HCT116 (cell line): ENCODE measurements at regions not wholly inside any gene's neighbourhood (a gene's known extent, or its start where the extent isn't known, plus 50 kb on each side); places are given as distances from the start of the nearest gene placed in this dataset.

ENCODE experiments used
- ATAC-seq: fragments of 200-7000 bp; cut with Tn5 transposase; 2 replicates; pipeline ENCODE4 v1.9.1; 2020; ENCODE audit warnings: mild to moderate bottlenecking, moderate library complexity
- BruUV-seq: library from RNA; stranded (reverse); fragments of 400-500 nt; replicated peaks from 2 replicates; lab custom pipeline; 2021; lab: Mats Ljungman, UMichigan
- CTCF ChIA-PET: fragments of 300-600 bp; sonication (Branson Sonifier 250); formaldehyde crosslinking; loops from one replicate; lab custom pipeline; 2021; ENCODE audit warnings: antibody characterized with exemption; lab: Charles Lee
- POLR2A ChIA-PET: fragments of 300-600, 350-600 bp; sonication (Branson Sonifier 250); formaldehyde crosslinking; loops from one replicate; lab custom pipeline; 2021; ENCODE audit warnings: antibody characterized with exemption; lab: Charles Lee
- RAD21 ChIA-PET, 2 experiments: fragments of 300-600 bp; sonication (Branson Sonifier 250); formaldehyde crosslinking; loops; one replicate each; lab custom pipeline; 2023; ENCODE audit warnings: low total read pairs in 2 of 2; ENCODE audit not compliant: uncharacterized antibody in 2 of 2, unreplicated experiment in 2 of 2, low non-redundant PET in 1 of 2; lab: Charles Lee
- DNase-seq: peaks from one replicate; pipeline ENCODE4 v3.0.0-alpha.2; 2010; ENCODE audit warnings: low read depth, low spot score
- H2AFZ ChIP-seq: fragments of 200-600 bp; shearing (Covaris generic), sonication (generic); 2 replicates; pipeline ENCODE4 v1.6.1; 2017; ENCODE audit warnings: low read depth, mixed run types, mixed read lengths, antibody characterized with exemption, low read length; ENCODE audit not compliant: poor library complexity, severe bottlenecking
- H3K27ac ChIP-seq: 2 replicates; pipeline ENCODE4 v1.5.1; 2012; ENCODE audit warnings: low read depth, low read length
- H3K27me3 ChIP-seq: fragments of 200-600 bp; sonication (generic); 2 replicates; pipeline ENCODE4 v1.6.1; 2016; ENCODE audit warnings: mixed run types, low read length, mixed read lengths; ENCODE audit not compliant: insufficient read depth
- H3K36me3 ChIP-seq, 2 experiments: fragments of 200-500 bp in 1 of 2; fragments of 200-600 bp in 1 of 2; sonication (Bioruptor generic) in 1 of 2; sonication (generic) in 1 of 2; 2 replicates each; pipeline versions ENCODE4 v1.5.1 to v1.6.1; 2014 to 2016; ENCODE audit warnings: low read length in 2 of 2, inconsistent platforms in 1 of 2, mixed read lengths in 1 of 2, mixed run types in 1 of 2; ENCODE audit not compliant: insufficient read depth in 2 of 2, control insufficient read depth in 1 of 2
- H3K4me1 ChIP-seq, 2 experiments: fragments of 200-600 bp in 1 of 2; sonication (generic) in 1 of 2; 2 replicates each; pipeline versions ENCODE4 v1.5.1 to v1.6.1; 2012 to 2017; ENCODE audit warnings: low read length in 2 of 2, inconsistent platforms in 1 of 2, mild to moderate bottlenecking in 1 of 2, mixed read lengths in 1 of 2, mixed run types in 1 of 2, moderate library complexity in 1 of 2; ENCODE audit not compliant: insufficient read depth in 2 of 2, control insufficient read depth in 1 of 2
- H3K4me2 ChIP-seq: fragments of 200-600 bp; sonication (generic); 2 replicates; pipeline ENCODE4 v1.6.1; 2017; ENCODE audit warnings: mixed run types, low read length, mixed read lengths
- H3K4me3 ChIP-seq, 2 experiments: fragments of 200-600 bp in 1 of 2; sonication (generic) in 1 of 2; replicated peaks in 1 of 2; 2 replicates each; pipeline ENCODE4 v1.5.1; 2011 to 2016; ENCODE audit warnings: low read length in 2 of 2, control low read depth in 1 of 2, low read depth in 1 of 2, mild to moderate bottlenecking in 1 of 2, mixed read lengths in 1 of 2, mixed run types in 1 of 2
- H3K79me2 ChIP-seq: fragments of 200-600 bp; sonication (generic); 2 replicates; pipeline ENCODE4 v1.6.1; 2017; ENCODE audit warnings: mild to moderate bottlenecking, mixed run types, low read length, moderate library complexity, mixed read lengths; ENCODE audit not compliant: insufficient read depth
- H3K9ac ChIP-seq: fragments of 200-600 bp; sonication (generic); 2 replicates; pipeline ENCODE4 v1.6.1; 2016; ENCODE audit warnings: low read length, mixed read lengths
- H3K9me2 ChIP-seq: fragments of 200-600 bp; sonication (generic), shearing (Covaris generic); 2 replicates; pipeline ENCODE4 v1.6.1; 2017; ENCODE audit warnings: mixed run types, mild to moderate bottlenecking, moderate library complexity; ENCODE audit not compliant: insufficient read depth
- H3K9me3 ChIP-seq, 2 experiments: fragments of 200-500 bp in 1 of 2; fragments of 200-600 bp in 1 of 2; sonication (Bioruptor generic) in 1 of 2; sonication (generic) in 1 of 2; 2 replicates each; pipeline ENCODE4 v1.6.1; 2014 to 2017; ENCODE audit warnings: low read length in 2 of 2, mixed read lengths in 2 of 2, inconsistent platforms in 1 of 2, low read depth in 1 of 2, mild to moderate bottlenecking in 1 of 2, mixed run types in 1 of 2, moderate library complexity in 1 of 2; ENCODE audit not compliant: control insufficient read depth in 1 of 2, insufficient read depth in 1 of 2
- H4K20me1 ChIP-seq: fragments of 200-600 bp; sonication (generic), shearing (Covaris generic); 2 replicates; pipeline ENCODE4 v1.6.1; 2017; ENCODE audit warnings: mixed run types, mild to moderate bottlenecking, moderate library complexity; ENCODE audit not compliant: insufficient read depth
- CBX3 ChIP-seq: IDR thresholded peaks from 2 replicates; pipeline ENCODE4 v1.6.1; 2012; ENCODE audit warnings: low read depth
- ELF1 ChIP-seq: IDR thresholded peaks from 2 replicates; pipeline ENCODE4 v1.6.1; 2012; ENCODE audit warnings: low read depth, borderline replicate concordance
- EZH2 ChIP-seq: fragments of 200-600 bp; sonication (generic); IDR thresholded peaks from 2 replicates; pipeline ENCODE4 v1.6.1; 2017; ENCODE audit warnings: antibody characterized with exemption, mixed run types
- FOSL1 ChIP-seq: IDR thresholded peaks from 2 replicates; pipeline ENCODE4 v1.6.1; 2012; ENCODE audit warnings: low read depth
- JUND ChIP-seq: IDR thresholded peaks from 2 replicates; pipeline ENCODE4 v1.6.1; 2012
- MAX ChIP-seq: IDR thresholded peaks from 2 replicates; pipeline ENCODE4 v1.6.1; 2012
- POLR2A ChIP-seq: IDR thresholded peaks from 2 replicates; pipeline ENCODE4 v1.7.0; 2011; ENCODE audit warnings: borderline replicate concordance; ENCODE audit not compliant: insufficient read depth, insufficient read length; ENCODE audit errors: extremely low read depth
- POLR2AphosphoS5 ChIP-seq: IDR thresholded peaks from 2 replicates; pipeline ENCODE4 v1.6.1; 2011; ENCODE audit warnings: mild to moderate bottlenecking, low read depth, low read length, moderate library complexity
- RAD21 ChIP-seq: IDR thresholded peaks from 2 replicates; pipeline ENCODE4 v1.6.1; 2012; ENCODE audit warnings: low read depth, mild to moderate bottlenecking
- SIN3A ChIP-seq: IDR thresholded peaks from 2 replicates; pipeline ENCODE4 v1.6.1; 2012; ENCODE audit warnings: low read depth
- SP1 ChIP-seq: IDR thresholded peaks from 2 replicates; pipeline ENCODE4 v1.6.1; 2012; ENCODE audit warnings: low read depth
- ZFX ChIP-seq: fragments of 450-650 bp; IDR thresholded peaks from 2 replicates; pipeline ENCODE4 v1.6.1; 2017
- ZNF274 ChIP-seq: fragments of 200-500 bp; sonication (Bioruptor generic); IDR thresholded peaks from 2 replicates; pipeline ENCODE4 v1.6.1; 2014; ENCODE audit warnings: mild to moderate bottlenecking, low read depth, low read length, inconsistent platforms
- intact Hi-C: fragments of 100-400 bp; cut with micrococcal nuclease; formaldehyde crosslinking; loops from 2 replicates; pipeline ENCODE4 v1.10.0; 2022
- TF ChIP-seq, protein P1 (sequence below), 3 experiments: fragments of 200-600 bp in 1 of 3; sonication (generic) in 1 of 3; IDR thresholded peaks in 2 of 3; conservative IDR thresholded peaks in 1 of 3; 2 replicates each; pipeline ENCODE4 v1.5.1; 2012 to 2017; ENCODE audit warnings: low read depth in 2 of 3, low read length in 2 of 3, antibody characterized with exemption in 1 of 3, borderline replicate concordance in 1 of 3, control low read depth in 1 of 3, mild to moderate bottlenecking in 1 of 3, mixed read lengths in 1 of 3, mixed run types in 1 of 3, moderate library complexity in 1 of 3; ENCODE audit not compliant: insufficient read depth in 1 of 3

GRCh38 chr17:77317091-77317750 lies 176.5 kb downstream of the SEC14L1 start:
- DNase-seq (no peak), ATAC-seq (no peak)
- ChIA-PET CTCF (interaction anchor here (0.7 kb wide), 1 partner anchor 13 kb away, joined by 3 read pairs; no protein-coding TSS in a partner anchor), RAD21 (no interaction called here), POLR2A (no interaction called here)
- Histone ChIP-seq H2AFZ (no peak overlapping the region), H3K79me2 (peaks cover 88% of the 10 kb centered on the region), H3K9me3 (no peaks in the 10 kb centered on the region), H3K27me3 (no peaks in the 10 kb centered on the region), H3K4me1 (peaks cover 48 to 74% of the 10 kb centered on the region in 2 experiments), H3K27ac (no peak overlapping the region), H3K36me3 (peaks cover 1 to 4% of the 10 kb centered on the region in 2 experiments; a peak in 1 of 4 replicates), H3K4me3 (no peak overlapping the region), H3K4me2 (no peak overlapping the region), H3K9me2 (no peaks in the 10 kb centered on the region), H3K9ac (no peak overlapping the region), H4K20me1 (no peaks in the 10 kb centered on the region)
- intact Hi-C loops = no loop called here
- TF ChIP-seq SP1 (no peak), POLR2AphosphoS5 (no peak), SIN3A (no peak), JUND (no peak), CBX3 (no peak), ZNF274 (no peak), ZFX (no peak), ELF1 (no peak), MAX (no peak), EZH2 (no peak), RAD21 (no peak), POLR2A (no peak), FOSL1 (no peak)
- TF ChIP-seq, protein P1, sequence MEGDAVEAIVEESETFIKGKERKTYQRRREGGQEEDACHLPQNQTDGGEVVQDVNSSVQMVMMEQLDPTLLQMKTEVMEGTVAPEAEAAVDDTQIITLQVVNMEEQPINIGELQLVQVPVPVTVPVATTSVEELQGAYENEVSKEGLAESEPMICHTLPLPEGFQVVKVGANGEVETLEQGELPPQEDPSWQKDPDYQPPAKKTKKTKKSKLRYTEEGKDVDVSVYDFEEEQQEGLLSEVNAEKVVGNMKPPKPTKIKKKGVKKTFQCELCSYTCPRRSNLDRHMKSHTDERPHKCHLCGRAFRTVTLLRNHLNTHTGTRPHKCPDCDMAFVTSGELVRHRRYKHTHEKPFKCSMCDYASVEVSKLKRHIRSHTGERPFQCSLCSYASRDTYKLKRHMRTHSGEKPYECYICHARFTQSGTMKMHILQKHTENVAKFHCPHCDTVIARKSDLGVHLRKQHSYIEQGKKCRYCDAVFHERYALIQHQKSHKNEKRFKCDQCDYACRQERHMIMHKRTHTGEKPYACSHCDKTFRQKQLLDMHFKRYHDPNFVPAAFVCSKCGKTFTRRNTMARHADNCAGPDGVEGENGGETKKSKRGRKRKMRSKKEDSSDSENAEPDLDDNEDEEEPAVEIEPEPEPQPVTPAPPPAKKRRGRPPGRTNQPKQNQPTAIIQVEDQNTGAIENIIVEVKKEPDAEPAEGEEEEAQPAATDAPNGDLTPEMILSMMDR (IDR thresholded peaks at IDR 0.05 in 2 of 3, conservative IDR thresholded peaks at IDR 0.05 in 1 of 3; ENCODE audit: borderline replicate concordance in 1 of 3, insufficient read depth in 1 of 3, low read depth in 2 of 3, low read length in 2 of 3) = no peak
- BruUV-seq = no TSS peak
